ENCODE measurements at regions not wholly inside any gene's neighbourhood (a gene's known extent, or its start where the extent isn't known, plus 50 kb on each side); places are given as distances from the start of the nearest gene placed in this dataset.

- H3K79me2 ChIP-seq (ENCODE audit: control insufficient read depth, insufficient read depth, low read length): no peaks in the 10 kb centered on the region
- no peaks in the 10 kb centered on the region for H4K20me1 ChIP-seq (ENCODE audit: control insufficient read depth, insufficient read depth)
- ChIA-PET SMC1A (ENCODE audit: uncharacterized antibody, unreplicated experiment) (no interaction called here), POLR2A (no interaction called here), CTCF (no interaction called here), RAD21 (ENCODE audit: unreplicated experiment) (no interaction called here)
- H3K4me2 ChIP-seq (ENCODE audit: control insufficient read depth, insufficient read depth): no peak overlapping the region
- no peaks in the 10 kb centered on the region for H3K9me3 ChIP-seq (replicated peaks; ENCODE audit: control insufficient read depth, insufficient read depth, low read length)
- no peak overlapping the region for H3K4me3 ChIP-seq
- H3K27me3 ChIP-seq (replicated peaks in 1 of 2; ENCODE audit: control insufficient read depth in 2 of 2, insufficient read depth in 2 of 2, low read length in 1 of 2): no peaks in the 10 kb centered on the region
- 10% methylated on average over 3 of the region's 3 CpGs for WGBS (ENCODE audit: insufficient coverage, insufficient replicate concordance, low lambda C conversion rate, missing lambda C conversion rate)
- no peak overlapping the region for H2AFZ ChIP-seq (ENCODE audit: control insufficient read depth, low read depth, low read length)
- TF ChIP-seq TBL1XR1 (IDR thresholded peaks at IDR 0.05; ENCODE audit: low read depth, low read length) (no peak), NFIC (IDR thresholded peaks at IDR 0.05; ENCODE audit: low read depth, low read length) (no peak), MYB (IDR thresholded peaks at IDR 0.05; ENCODE audit: borderline replicate concordance, low read depth, low read length) (no peak), ZNF622 (IDR thresholded peaks at IDR 0.05) (no peak), MYC (IDR thresholded peaks at IDR 0.05; ENCODE audit: insufficient read depth, insufficient read length, insufficient replicate concordance, low read length, severe bottlenecking) (no peak), KAT2A (conservative IDR thresholded peaks at IDR 0.05; ENCODE audit: control insufficient read depth, low read depth, low read length) (no peak), SUPT20H (IDR thresholded peaks at IDR 0.05; ENCODE audit: borderline replicate concordance, control insufficient read depth, low read depth, low read length) (no peak)
- FAIRE-seq (no peak), ATAC-seq (no peak), DNase-seq (ENCODE audit: low read depth, low spot score) (no peak)
- no peaks in the 10 kb centered on the region for H3K4me1 ChIP-seq (ENCODE audit: control insufficient read depth, insufficient read depth, low read length)
- intact Hi-C loops (cut with micrococcal nuclease; ENCODE audit: unreplicated experiment): no loop called here
- no peak overlapping the region for H3K9ac ChIP-seq (ENCODE audit: control insufficient read depth, insufficient read depth, low read length)
- H3K36me3 ChIP-seq (ENCODE audit: control insufficient read depth in 2 of 2, insufficient read depth in 2 of 2, low read length in 1 of 2): no peaks in the 10 kb centered on the region
- H3K27ac ChIP-seq (ENCODE audit: control insufficient read depth, insufficient read depth): no peak overlapping the region
- in situ Hi-C loops (cut with MboI): no loop called here
- no TSS peak for BruUV-seq (replicated peaks)
Observed at GRCh38 chr3:64861684-64862083, 173.9 kb upstream of the ADAMTS9 start.

- in situ Hi-C loops (cut with MboI): no loop called here
- no peak for FAIRE-seq
- WGBS (ENCODE audit: insufficient coverage, insufficient replicate concordance, low lambda C conversion rate, missing lambda C conversion rate): 25% methylated on average over 2 of the region's 2 CpGs
- TF ChIP-seq PRDM15 (CRISPR knock-in tag; IDR thresholded peaks at IDR 0.05): no peak
- no peak for TF ChIP-seq LARP7 (IDR thresholded peaks at IDR 0.05)
- no peak for TF ChIP-seq ZBTB33 (IDR thresholded peaks at IDR 0.05)
- no peak for TF ChIP-seq MAX (IDR thresholded peaks at IDR 0.05; ENCODE audit: low read depth, low read length)
- no peak for TF ChIP-seq FOXM1 (IDR thresholded peaks at IDR 0.05; ENCODE audit: low read depth, low read length)
- TF ChIP-seq STAT1 (conservative IDR thresholded peaks at IDR 0.05): no peak
- TF ChIP-seq DPF2 (IDR thresholded peaks at IDR 0.05): no peak
Observed at GRCh38 chr3:64860536-64860870, 172.7 kb upstream of the ADAMTS9 start.

More at GRCh38 chr3:64860536-64860870, 172.7 kb upstream of the ADAMTS9 start:
- BruUV-seq (replicated peaks): no TSS peak
- ChIA-PET SMC1A (ENCODE audit: uncharacterized antibody, unreplicated experiment) (no interaction called here), CTCF (no interaction called here), POLR2A (no interaction called here), RAD21 (ENCODE audit: unreplicated experiment) (no interaction called here)
- Histone ChIP-seq H4K20me1 (ENCODE audit: control insufficient read depth, insufficient read depth) (no peaks in the 10 kb centered on the region), H3K79me2 (ENCODE audit: control insufficient read depth, insufficient read depth, low read length) (no peaks in the 10 kb centered on the region), H2AFZ (ENCODE audit: control insufficient read depth, low read depth, low read length) (no peak overlapping the region), H3K27me3 (replicated peaks in 1 of 2; ENCODE audit: control insufficient read depth in 2 of 2, insufficient read depth in 2 of 2, low read length in 1 of 2) (no peaks in the 10 kb centered on the region), H3K27ac (ENCODE audit: control insufficient read depth, insufficient read depth) (no peak overlapping the region), H3K9ac (ENCODE audit: control insufficient read depth, insufficient read depth, low read length) (no peak overlapping the region), H3K4me2 (ENCODE audit: control insufficient read depth, insufficient read depth) (no peak overlapping the region), H3K4me1 (ENCODE audit: control insufficient read depth, insufficient read depth, low read length) (no peaks in the 10 kb centered on the region), H3K9me3 (replicated peaks; ENCODE audit: control insufficient read depth, insufficient read depth, low read length) (no peaks in the 10 kb centered on the region), H3K4me3 (no peak overlapping the region), H3K36me3 (ENCODE audit: control insufficient read depth in 2 of 2, insufficient read depth in 2 of 2, low read length in 1 of 2) (no peaks in the 10 kb centered on the region)
- DNase-seq (ENCODE audit: low read depth, low spot score) (no peak), ATAC-seq (no peak)
- intact Hi-C loops (cut with micrococcal nuclease; ENCODE audit: unreplicated experiment): no loop called here

Measured in GM12878 (cell line).